Suppressor macrophage treated with lipopolysaccharide for 1 hour (primary cell): ENCODE measurements at regions not wholly inside any gene's neighbourhood (a gene's known extent, or its start where the extent isn't known, plus 50 kb on each side); places are given as distances from the start of the nearest gene placed in this dataset.
"Not testable (repeated sequence)": the region's sequence is repeated elsewhere in the genome, so short reads cannot be mapped to it uniquely, and the experiment has no call there.

Source experiments
- DNase-seq, 3 donors: peaks; one replicate each; pipeline ENCODE4 v3.0.0-alpha.2; 2020 to 2022

DNA sequence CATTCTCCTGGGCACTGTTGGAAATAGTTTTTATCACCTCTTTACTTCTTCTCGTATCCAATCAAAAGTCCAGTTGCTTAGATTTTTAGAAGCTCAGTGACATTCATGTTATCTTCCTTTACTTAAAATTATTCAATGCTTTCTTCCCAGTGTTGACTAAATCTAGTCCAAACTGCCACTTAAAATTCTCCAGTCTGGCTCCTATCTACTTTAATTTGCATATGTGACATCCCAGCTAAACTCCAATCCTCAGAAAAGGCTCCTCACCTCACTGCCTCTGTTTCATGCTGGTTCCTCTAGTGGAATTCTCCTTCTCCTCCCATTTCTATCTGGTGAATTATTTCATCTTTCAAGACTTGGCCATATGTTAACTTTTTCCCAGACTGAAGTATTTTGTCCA, 1238.7 kb upstream of the WWC1 start:
- DNase-seq = no peak

DNA sequence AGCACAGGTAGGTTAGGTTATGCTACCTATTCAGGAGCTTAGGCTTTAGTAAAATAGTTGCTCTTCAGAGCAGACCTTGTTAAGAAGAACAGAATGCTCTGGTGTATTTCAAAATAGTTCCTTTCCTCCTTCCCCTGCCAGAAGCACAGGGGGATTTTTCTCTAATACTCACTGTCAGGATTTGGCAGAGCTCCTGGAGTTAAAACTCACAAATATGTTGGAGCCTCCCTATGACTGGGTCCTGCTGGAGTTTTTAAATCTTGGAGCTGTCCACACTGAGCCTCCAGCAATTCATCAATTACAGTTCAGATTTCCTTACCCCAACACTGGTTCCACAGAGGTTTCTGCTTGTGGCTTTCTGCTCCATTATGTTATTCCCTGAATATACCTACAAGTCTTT, 1233.8 kb upstream of the WWC1 start:
- no peak for DNase-seq

DNA sequence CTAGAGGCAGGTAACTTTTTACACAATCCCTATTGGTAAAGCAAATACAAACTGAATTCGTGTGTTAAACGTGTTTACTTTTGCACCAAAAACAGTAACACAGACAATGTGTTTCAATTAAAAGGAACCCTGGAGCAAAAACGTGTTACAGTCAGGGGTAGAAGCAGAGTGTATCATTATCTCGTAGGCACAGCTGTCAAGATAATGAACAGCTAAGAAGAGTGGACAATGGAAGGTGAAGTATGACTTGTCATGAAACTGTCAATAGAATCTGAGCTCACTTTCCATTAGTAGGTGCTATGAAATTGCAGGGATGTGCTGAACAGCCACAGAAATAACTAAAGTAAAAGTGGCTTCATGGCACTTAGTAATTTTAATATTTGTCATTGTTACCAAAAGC, 1229.8 kb upstream of the WWC1 start:
- DNase-seq = no peak

DNA sequence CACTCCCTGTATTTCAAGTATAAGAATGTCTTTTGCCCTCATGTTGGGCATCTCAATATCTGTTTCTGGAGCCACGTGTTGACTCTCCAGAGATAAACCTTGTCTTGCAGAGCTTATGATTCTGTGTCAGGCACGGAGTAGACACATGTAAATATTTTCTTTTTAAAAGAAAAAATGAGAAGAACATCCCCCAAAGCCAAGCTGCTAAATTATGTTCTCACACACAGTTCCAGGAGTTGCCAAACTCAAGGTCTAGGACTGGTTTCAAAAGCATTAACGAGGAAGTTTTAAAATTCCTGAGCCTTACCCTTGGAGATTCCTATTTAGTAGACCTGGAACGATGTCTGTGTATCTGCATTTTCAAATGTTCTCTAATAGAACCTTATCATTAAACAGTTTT, 1228.3 kb upstream of the WWC1 start:
- no peak for DNase-seq

DNA sequence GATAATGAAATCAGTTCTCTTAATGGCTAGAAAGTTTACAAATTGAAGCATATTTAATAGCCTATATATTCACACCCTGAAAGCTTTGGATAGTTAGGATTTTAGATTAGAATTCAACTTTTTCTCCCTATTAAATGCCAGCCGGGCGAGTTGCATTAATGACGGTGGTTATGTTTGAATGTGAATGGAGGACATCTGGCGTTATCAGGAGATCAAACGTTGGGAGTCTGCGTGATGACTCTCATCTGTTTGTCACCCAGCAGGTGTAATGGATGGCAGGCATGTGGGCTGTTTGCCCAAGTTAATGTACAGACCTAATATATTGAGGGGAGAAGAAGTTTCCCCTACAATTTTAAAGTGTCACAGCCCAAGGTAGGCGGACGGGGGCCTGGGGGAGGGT, 1227.7 kb upstream of the WWC1 start:
- no peak for DNase-seq

DNA sequence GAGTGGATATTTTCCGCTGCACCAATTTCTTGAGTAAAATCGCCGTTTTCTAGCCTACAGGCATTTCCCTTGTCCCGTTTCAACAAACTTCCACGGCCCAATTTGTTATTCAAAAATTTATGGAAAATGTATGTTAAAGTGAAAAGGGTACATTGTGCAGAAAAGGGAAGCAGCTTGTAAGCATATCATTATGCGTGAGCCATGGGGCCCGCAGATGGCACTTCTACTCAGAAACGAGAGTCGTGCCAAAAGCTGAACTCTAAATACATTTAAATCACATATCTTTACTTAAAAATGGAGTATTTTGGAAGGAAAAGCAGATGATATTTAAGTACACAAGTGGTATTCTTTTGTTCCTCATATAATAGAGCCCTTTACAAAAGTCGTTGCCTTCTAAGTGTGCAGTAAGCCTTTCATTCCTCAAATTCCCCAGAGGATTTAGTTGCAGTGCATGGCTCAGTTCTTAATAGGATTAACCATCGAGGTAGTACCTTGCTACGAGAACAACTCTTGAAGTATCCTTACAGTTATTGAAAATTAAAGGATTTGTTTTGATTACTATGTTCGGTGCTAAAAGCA, 1227.2 kb upstream of the WWC1 start:
- no peak for DNase-seq

DNA sequence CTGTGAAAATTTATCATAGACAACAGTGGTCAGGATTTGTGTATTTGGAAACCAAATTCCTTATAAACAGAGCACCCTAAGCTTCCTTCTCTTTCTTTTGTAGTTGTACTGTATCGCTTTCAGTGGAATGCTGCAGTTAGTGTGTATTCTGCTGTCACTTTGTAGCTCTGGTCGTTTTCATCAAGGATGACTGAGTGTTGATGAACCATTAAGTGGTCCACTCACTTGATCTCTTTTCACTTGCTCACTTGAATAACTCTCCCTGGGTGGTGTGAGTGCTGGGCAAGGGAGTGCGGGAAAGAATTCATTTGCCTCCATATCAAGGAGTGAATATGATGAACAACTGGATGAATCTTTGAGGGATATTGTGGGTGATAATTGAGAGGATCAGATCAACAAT, 1225.7 kb upstream of the WWC1 start:
- DNase-seq = no peak

DNA sequence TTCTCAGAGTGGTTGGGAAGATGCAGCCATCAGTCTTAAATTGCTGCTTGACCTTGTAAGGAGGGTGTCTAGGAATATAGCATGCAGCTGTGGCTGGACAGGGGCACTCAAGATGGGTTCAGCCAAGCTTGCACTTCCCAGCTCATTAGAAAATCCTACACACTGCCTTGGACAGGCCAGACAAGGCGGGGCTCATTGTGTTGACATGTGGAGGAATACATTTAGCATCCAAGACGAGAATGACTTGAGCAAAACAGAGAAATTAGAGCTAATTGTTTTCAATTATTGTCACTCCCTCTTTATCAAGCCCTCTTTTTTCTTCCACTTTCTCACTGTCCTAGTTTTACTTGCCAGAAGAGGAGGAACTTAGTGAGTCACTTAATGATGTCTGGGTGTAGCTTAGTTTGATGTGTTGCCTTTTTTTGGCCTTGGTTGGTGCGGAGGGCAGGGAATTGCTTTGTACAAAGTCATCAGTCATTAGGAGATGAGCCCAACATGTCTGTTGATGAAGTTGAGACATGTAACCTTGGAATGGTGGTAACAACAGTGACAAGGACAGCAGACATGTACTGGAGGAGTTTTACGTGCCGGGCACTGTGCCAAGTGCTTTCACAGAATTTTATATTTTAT, 1219.3 kb upstream of the WWC1 start:
- no peak for DNase-seq

DNA sequence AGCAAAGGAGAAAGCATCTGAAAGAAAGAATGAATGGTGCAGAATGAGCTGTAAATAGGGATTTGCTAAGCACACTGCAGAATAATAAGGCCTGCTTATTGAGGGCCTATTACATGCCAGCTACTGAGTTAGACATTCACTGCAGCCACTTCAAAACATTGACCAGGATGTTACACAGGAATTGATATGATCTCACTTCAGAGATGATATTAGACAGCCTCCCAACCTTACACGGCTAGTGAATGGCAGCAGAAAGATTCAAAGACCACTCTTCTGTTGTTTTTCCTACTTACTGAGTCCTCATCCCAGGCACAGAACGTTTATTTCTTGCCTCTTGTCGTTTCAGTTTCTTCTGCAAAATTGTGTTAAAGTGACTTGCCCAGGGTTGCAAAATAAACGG, 1209.9 kb upstream of the WWC1 start:
- DNase-seq = no peak

DNA sequence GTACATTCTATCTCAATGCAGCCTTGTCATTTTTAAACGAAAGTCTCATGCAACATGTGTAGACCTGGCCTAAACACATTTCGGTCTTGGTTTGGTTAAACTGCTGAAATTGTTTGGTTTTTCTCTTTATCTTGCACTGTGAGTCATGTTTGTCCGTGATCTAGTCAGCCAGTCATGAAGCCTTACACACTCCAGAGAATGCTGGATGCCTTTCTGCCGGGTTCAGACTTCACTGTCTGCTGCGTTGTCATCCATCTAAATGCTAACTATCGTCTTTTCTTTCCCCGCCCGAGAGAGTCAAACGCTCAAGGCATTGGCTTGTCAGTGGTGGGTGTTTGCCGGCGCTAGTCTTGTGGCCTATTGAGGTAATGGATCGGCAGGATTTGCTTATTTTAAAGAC, 1194.6 kb upstream of the WWC1 start:
- no peak for DNase-seq

DNA sequence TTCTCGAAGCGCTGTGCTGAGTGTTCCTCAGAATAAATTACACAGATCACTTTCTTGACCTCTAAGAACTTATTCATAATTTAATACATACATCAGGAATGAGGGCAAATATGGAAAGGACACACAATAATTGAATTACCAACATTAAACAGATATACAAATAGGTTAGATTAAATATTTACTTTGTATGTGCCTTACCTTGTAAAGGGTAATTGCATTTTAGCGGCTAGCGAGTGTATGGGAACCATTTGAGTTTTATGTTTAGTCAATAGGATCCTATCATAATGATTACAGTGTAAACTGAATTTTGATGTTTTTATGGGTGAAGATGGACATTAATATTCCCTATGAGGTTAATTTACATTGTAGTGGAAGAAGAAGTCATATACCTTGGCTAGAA, 1187.1 kb upstream of the WWC1 start:
- no peak for DNase-seq

DNA sequence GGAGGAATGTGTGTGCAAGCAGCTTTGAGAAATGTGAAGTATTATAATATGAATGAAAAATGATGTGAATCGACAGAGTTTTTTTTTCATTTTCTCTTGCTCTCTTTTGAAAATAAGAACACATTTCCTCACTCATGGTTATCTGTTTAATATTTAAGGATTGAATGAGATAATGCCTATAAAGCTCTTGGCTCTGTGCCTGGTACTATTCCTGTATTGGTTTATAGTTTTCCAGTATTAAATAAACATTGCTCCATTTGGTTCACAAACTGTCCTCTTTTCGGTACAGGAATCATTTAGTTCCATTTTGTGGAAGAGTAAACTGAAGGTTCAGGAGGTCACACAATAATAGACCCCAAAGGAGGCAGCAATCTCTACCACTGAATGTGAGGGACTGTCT, 1185.5 kb upstream of the WWC1 start:
- no peak for DNase-seq

DNA sequence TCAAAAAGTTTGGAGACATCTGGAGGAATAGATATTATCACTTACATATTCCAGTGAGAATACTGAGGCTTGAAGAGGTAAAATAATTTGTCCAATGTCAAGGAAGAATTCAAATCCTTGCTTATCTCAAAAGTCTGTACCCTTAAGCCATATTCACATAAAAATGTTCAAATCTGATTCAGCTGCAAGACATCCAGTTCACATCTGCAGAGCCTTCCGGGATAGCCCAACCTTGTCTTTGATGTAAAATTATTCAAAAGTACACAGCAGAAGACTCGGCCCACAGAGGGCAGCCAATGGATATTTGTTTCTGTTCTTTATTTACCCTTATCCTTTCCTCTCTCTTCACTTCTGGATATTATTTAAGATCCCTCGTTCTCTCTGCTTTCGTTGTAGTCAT, 1183.8 kb upstream of the WWC1 start:
- DNase-seq = no peak

DNA sequence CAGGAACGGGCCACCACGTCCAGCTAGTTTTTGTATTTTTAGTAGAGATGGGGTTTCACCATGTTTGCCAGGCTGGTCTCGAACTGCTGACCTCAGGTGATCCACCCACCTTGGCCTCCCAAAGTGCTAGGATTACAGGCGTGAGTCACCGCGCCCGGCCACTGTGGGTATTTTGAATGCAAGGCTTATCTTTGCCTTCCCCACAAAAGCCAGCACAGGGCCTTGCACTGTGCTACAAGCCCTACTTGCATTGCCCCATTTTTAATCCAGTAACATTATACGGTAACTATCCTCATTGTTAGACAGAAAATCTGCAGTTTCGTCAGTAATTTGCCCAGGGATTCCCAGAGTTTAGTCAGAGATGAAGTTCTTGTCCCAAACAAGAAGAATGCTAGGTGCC, 1183.2 kb upstream of the WWC1 start:
- DNase-seq = not testable (repeated sequence)

DNA sequence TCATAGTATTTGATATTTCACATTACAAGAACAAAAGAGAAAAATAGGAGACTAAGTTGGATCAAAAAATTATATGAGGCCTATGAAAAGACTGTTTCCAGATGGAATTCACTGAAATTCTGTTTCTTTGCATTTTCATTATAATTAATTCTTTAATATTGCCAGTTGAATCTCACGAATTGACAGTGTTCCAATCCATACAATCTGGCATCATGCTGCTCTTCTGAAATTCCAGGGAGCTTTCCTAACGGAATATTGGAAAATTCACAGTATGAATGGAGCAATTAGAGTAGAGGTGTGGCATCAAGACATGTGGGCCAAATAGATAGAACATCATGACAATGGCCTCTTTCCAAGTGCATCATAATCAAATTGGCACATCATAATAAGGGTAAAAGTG, 1178.9 kb upstream of the WWC1 start:
- DNase-seq = no peak

DNA sequence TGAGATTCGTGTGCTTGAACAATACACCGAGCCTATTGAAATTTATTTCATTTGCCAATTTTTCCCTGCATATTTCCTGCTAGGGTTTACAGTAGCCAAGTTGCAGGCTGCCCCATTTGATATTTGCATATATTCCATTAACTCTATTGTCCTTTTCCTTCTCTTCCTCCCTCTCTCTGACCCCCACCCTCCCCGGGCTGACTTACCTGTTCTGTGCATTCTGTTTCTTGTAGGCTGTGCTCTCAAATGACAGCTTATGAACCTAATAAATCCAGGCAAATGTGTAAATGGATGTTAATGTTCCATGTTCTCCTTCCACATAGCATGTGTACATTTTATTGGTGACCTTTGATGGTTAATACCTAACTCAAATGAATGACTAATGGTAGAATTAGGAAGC, 1169.2 kb upstream of the WWC1 start:
- DNase-seq = no peak

DNA sequence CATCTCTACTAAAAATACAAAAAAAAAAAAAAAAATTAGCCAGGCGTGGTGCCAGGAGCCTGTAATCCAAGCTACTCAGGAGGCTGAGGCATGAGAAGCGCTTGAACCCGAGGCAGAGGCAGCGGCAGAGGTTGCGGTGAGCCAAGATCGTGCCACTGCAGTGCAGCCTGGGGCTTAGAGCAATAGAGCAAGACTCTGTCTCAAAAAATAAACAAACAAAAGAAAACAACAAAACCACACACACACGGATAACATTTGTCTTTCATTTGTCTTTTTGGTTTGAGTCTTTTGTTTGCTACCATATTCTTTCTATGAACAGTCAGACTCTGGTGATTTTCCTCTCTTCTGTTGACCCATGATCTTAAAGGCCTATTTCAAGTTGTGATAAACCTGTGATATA, 1168.3 kb upstream of the WWC1 start:
- DNase-seq = no peak

DNA sequence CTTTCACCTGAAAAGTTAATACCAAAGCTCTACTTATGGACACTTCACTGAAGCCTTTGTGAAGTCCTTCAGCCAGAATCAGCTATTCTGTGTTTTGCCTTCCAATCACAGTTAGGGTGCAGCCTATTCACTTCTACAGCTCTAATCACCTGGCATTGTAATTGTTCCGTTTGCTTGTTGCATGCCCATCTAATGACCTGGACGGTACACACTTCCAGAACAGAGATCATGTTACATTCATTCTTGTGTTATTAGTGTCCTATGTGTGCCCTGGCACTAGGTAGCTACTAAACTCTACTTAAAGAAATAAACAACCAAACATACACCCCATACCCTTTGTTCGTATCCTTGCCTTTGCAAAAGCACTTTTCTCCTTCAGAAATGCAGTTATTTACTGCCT, 1162.9 kb upstream of the WWC1 start:
- no peak for DNase-seq

DNA sequence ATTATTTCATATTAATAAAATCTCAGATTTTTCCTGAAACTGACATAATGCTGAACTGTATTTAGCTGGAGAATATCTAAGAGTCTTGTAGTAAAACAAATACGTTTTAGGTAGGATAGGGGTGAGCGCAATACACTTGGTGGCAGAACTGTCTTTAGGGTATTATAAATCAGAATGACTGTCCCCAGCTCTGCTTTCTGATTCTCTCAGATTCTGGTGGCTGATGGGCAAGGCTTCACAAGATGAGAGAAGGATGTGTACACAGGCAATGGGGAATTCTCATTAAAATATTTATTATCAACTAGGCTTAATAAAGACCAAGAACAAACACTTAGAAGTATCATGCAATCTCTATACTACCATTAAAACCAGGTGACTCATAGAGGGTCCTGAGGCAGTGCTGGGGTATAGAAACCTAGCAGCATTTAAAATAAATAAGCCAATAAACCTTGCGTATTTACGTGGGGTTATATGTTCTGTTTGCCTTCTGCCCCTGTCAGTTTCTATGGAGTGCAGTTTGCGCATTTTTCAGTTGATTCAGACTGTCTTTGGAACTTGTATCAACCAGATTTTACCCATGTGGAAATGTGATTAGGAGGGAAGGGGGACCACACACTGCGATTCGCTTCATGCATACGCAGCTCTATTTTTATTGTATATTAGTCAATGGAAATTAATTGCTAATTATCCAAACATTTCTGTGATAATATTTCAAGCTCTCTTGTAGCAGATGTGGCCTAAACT, 1150.7 kb upstream of the WWC1 start:
- no peak for DNase-seq

DNA sequence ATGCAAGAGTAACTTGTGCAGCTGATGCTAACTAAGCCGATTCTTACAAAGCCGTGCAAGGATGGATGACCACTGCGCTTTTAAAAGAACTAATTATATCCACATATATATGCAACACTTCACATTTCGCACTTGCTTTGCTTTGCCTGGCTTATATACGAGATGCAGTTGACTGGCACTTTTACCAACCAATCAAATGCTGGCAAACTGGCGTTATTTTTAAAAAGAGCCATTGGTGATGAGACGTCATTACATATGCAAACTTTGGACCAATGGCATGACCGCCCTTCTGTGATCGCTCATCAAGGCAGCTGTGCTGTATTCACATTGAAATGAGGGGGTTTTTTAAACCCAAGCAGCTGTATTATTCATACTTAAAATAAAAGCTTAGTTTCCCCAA, 1147.7 kb upstream of the WWC1 start:
- no peak for DNase-seq

DNA sequence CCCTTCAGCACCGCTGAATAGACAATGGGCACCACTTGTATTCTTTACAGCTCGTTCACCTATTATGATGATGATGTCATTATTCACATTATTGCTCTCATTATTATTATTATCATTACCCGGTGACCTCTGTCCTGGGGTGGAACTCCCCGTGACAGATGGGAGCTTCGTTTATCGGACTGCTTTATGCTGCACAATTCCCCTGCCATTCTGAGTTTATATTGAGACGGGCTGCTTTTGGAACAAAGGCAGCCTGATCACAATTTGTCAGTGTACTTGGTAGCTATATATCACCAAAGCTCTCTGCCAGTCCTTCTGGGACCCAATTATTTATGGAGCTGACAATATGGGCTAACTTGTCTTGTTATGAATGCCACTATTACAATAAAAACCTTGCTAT, 1145.6 kb upstream of the WWC1 start:
- DNase-seq = no peak

DNA sequence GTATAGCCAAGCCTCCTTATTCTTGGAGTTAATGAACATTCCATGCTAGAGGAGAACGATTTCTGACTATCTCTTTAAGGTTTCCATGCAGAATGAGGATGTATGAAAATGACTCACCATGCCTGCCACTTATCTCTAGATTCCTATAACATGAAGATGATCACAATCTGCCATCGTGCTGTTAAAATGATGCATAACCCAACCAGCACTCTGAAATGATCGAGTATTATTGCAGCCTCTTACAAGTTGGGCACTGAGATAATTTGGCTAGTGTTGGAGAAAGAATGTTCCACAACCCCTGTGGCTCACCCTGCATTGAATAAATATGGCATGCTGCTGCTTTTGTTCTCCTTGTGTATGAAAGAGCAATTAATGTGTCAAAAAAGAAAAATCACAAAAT, 1143.6 kb upstream of the WWC1 start:
- DNase-seq = no peak

DNA sequence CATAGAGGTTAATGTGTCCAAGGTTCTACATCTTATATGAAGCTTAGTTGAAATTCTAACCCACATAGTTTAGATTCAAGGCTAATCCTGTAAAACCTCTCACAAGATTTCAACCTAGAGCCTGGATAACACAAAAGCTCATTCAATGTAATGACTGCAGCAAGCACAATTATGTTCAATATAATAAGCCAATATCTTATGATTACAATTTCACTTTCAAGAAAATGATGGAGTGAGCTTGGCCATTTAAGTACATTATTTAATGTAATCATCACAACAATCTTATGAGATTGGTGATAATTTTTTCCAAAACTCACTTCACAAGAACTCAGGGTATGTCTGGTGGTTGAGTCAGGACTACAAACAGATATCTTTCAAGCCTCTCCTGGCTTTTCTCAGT, 1140.8 kb upstream of the WWC1 start:
- no peak for DNase-seq

DNA sequence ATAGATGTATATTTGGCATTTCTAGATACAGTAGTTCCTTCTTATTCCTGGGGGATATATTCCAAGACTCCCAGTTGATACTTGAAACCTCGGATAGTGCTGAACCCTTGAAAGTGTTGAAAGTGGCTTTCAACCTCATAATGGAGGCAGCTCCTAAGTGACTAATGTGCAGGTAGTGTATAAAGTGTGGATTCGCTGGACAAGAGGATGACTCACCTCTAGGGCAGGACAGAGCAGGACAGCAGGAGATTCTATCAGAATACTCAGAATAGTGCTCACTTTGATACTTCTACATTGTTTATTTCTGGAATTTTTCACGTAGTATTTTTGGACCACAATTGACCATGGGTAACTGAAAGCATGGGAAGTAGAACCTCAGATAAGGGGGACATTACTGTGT, 1138.9 kb upstream of the WWC1 start:
- DNase-seq = no peak
